Superior temporal gyrus (tissue), 1 donor: ENCODE measurements at regions not wholly inside any gene's neighbourhood (a gene's known extent, or its start where the extent isn't known, plus 50 kb on each side); places are given as distances from the start of the nearest gene placed in this dataset.

ENCODE experiments used
- DNase-seq: peaks from one replicate; pipeline ENCODE4 v3.0.0-alpha.2; 2016; ENCODE audit errors: extremely low spot score

- DNase-seq: no peak
Measured at GRCh38 chr12:97177481-97177880, 270.4 kb downstream of the NEDD1 start.

- no peak for DNase-seq
Measured at GRCh38 chr12:97181571-97182265, 274.7 kb downstream of the NEDD1 start.

GRCh38 chr12:97182769-97183168 is 275.7 kb downstream of the NEDD1 start:
- no peak for DNase-seq

GRCh38 chr12:97184127-97184773 is 277.2 kb downstream of the NEDD1 start:
- DNase-seq: no peak

- DNase-seq: no peak
Measured at GRCh38 chr12:97185567-97185966, 277.0 kb upstream of the RMST start.

- DNase-seq: no peak
Measured at GRCh38 chr12:97194546-97194945, 268.1 kb upstream of the RMST start.

GRCh38 chr12:97200181-97200580 is 262.4 kb upstream of the RMST start:
- DNase-seq: no peak

- no peak for DNase-seq
Measured at GRCh38 chr12:97203408-97203807, 259.2 kb upstream of the RMST start.

- no peak for DNase-seq
Measured at GRCh38 chr12:97209997-97210396, 252.6 kb upstream of the RMST start.

GRCh38 chr12:97211416-97211930 is 251.1 kb upstream of the RMST start:
- DNase-seq: no peak

GRCh38 chr12:97216848-97217247 is 245.8 kb upstream of the RMST start:
- DNase-seq: no peak

GRCh38 chr12:97222391-97222790 is 240.2 kb upstream of the RMST start:
- DNase-seq: no peak

GRCh38 chr12:97223419-97223818 is 239.2 kb upstream of the RMST start:
- DNase-seq: no peak

- DNase-seq: no peak
Measured at GRCh38 chr12:97229004-97229403, 233.6 kb upstream of the RMST start.

- no peak for DNase-seq
Measured at GRCh38 chr12:97235102-97235501, 227.5 kb upstream of the RMST start.

GRCh38 chr12:97246368-97246767 is 216.2 kb upstream of the RMST start:
- DNase-seq: no peak

GRCh38 chr12:97250483-97250882 is 212.1 kb upstream of the RMST start:
- no peak for DNase-seq

- no peak for DNase-seq
Measured at GRCh38 chr12:97257726-97258125, 204.9 kb upstream of the RMST start.

- no peak for DNase-seq
Measured at GRCh38 chr12:97259098-97259497, 203.5 kb upstream of the RMST start.

- no peak for DNase-seq
Measured at GRCh38 chr12:97260786-97261185, 201.8 kb upstream of the RMST start.

- DNase-seq: no peak
Measured at GRCh38 chr12:97267166-97267565, 195.4 kb upstream of the RMST start.

GRCh38 chr12:97267594-97268202 is 194.9 kb upstream of the RMST start:
- DNase-seq: no peak

- DNase-seq: no peak
Measured at GRCh38 chr12:97272471-97272870, 190.1 kb upstream of the RMST start.
